ENCODE measurements at regions not wholly inside any gene's neighbourhood (a gene's known extent, or its start where the extent isn't known, plus 50 kb on each side); places are given as distances from the start of the nearest gene placed in this dataset.

DNA sequence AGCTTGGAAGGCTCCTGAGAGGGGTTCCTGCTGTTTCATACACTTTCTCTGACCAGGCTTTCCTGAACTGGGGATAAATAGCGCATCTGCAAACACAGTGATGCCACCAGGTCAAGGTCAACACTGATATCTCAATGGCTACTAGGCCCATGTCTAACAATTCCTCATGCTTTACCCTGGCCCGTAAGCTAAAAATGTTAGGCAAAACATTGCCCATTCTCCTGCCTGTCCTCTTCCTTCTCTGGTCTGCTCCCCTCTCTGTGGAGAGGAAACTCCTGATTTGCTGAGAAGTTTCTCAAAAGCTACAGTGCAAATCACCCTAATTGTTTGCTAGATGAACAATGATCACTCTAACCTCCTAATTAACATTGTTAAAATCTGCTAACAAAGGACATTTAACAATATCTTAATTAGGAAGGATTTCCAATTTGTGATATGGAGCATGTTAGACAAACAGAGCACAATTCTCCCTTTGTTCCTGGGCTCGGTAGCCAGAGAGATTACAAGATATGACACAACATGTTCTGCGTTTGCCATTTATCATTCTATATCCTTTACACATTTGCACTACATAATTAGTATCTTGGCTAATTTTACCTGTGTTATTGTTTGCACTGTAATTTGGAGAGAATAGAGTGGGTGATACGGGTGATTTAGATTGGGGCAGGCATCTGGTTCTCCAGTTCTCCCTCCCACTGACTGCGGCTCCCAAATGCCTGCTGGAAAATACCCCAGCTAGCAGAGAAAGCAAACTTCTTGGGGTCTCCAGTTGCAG is 266.8 kb downstream of the CD83 start:
- no peaks in the 10 kb centered on the region for H3K36me3 ChIP-seq (replicated peaks; ENCODE audit: insufficient read depth, low read length)
- H3K4me2 ChIP-seq (ENCODE audit: low read depth, low read length): no peak overlapping the region
- H3K27me3 ChIP-seq (replicated peaks; ENCODE audit: insufficient read depth, low read length): no peaks in the 10 kb centered on the region
- H3F3A ChIP-seq (ENCODE audit: insufficient read depth, low read length): peaks cover 11% of the 10 kb centered on the region
- no peak overlapping the region for H3K9ac ChIP-seq (ENCODE audit: low read length)
- H2AFZ ChIP-seq (ENCODE audit: low read length): no peak overlapping the region
- no peak overlapping the region for H3K4me3 ChIP-seq (ENCODE audit: low read length)
- peaks cover 45% of the 10 kb centered on the region for H3K4me1 ChIP-seq (ENCODE audit: low read length)
- no peak for TF ChIP-seq EZH2 (optimal IDR thresholded peaks at IDR 0.05; ENCODE audit: low read depth, low read length)
- no peak for TF ChIP-seq EZH2phosphoT487 (IDR thresholded peaks at IDR 0.05; ENCODE audit: low read length)
- TF ChIP-seq, protein P1, sequence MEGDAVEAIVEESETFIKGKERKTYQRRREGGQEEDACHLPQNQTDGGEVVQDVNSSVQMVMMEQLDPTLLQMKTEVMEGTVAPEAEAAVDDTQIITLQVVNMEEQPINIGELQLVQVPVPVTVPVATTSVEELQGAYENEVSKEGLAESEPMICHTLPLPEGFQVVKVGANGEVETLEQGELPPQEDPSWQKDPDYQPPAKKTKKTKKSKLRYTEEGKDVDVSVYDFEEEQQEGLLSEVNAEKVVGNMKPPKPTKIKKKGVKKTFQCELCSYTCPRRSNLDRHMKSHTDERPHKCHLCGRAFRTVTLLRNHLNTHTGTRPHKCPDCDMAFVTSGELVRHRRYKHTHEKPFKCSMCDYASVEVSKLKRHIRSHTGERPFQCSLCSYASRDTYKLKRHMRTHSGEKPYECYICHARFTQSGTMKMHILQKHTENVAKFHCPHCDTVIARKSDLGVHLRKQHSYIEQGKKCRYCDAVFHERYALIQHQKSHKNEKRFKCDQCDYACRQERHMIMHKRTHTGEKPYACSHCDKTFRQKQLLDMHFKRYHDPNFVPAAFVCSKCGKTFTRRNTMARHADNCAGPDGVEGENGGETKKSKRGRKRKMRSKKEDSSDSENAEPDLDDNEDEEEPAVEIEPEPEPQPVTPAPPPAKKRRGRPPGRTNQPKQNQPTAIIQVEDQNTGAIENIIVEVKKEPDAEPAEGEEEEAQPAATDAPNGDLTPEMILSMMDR (IDR thresholded peaks at IDR 0.05; ENCODE audit: low read length): no peak
- no peaks in the 10 kb centered on the region for H3K9me2 ChIP-seq (replicated peaks; ENCODE audit: insufficient read depth, low read length)
- no peak overlapping the region for H3K27ac ChIP-seq (ENCODE audit: low read length)
- DNase-seq: no peak
- no peaks in the 10 kb centered on the region for H3K9me3 ChIP-seq (replicated peaks; ENCODE audit: insufficient read depth, low read length)
- no peaks in the 10 kb centered on the region for H3K79me2 ChIP-seq (ENCODE audit: low read length)
- H4K20me1 ChIP-seq (ENCODE audit: insufficient read depth, low read length): no peaks in the 10 kb centered on the region

DNA sequence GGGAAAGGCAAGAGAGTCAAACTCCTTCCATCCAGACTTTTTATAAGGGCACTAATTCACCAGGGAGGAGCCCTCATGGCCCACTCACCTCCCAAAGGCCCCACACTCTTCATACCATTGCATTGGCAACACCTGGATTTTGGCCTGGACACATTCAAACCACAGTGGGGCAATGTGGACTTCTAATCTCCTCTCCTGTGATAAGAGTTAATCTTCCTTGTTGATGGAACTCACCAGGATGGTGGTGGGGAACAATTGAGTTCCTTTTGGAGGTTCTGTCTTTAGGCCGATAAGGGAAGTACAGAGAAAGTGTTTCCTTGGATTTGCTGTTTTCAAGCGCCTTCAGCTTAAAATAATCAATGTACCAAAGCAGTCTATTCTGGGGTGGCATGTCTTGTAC is 268.7 kb downstream of the CD83 start:
- no peaks in the 10 kb centered on the region for H3K9me3 ChIP-seq (replicated peaks; ENCODE audit: insufficient read depth, low read length)
- DNase-seq: no peak
- TF ChIP-seq EZH2 (optimal IDR thresholded peaks at IDR 0.05; ENCODE audit: low read depth, low read length) (no peak), EZH2phosphoT487 (IDR thresholded peaks at IDR 0.05; ENCODE audit: low read length) (no peak)
- TF ChIP-seq, protein P1 (IDR thresholded peaks at IDR 0.05; ENCODE audit: low read length): no peak
- H3K4me1 ChIP-seq (ENCODE audit: low read length): peaks cover 39% of the 10 kb centered on the region
- H3K79me2 ChIP-seq (ENCODE audit: low read length): no peaks in the 10 kb centered on the region
- no peaks in the 10 kb centered on the region for H3K27me3 ChIP-seq (replicated peaks; ENCODE audit: insufficient read depth, low read length)
- no peak overlapping the region for H3K9ac ChIP-seq (ENCODE audit: low read length)
- no peak overlapping the region for H3K4me3 ChIP-seq (ENCODE audit: low read length)
- H3F3A ChIP-seq (ENCODE audit: insufficient read depth, low read length): peaks cover 11% of the 10 kb centered on the region
- H3K9me2 ChIP-seq (replicated peaks; ENCODE audit: insufficient read depth, low read length): no peaks in the 10 kb centered on the region
- H3K36me3 ChIP-seq (replicated peaks; ENCODE audit: insufficient read depth, low read length): no peaks in the 10 kb centered on the region
- H3K4me2 ChIP-seq (ENCODE audit: low read depth, low read length): peak overlapping the region; percentile 20; the same call in 1 of the 2 replicates
- no peaks in the 10 kb centered on the region for H4K20me1 ChIP-seq (ENCODE audit: insufficient read depth, low read length)
- no peak overlapping the region for H3K27ac ChIP-seq (ENCODE audit: low read length)
- H2AFZ ChIP-seq (ENCODE audit: low read length): no peak overlapping the region

DNA sequence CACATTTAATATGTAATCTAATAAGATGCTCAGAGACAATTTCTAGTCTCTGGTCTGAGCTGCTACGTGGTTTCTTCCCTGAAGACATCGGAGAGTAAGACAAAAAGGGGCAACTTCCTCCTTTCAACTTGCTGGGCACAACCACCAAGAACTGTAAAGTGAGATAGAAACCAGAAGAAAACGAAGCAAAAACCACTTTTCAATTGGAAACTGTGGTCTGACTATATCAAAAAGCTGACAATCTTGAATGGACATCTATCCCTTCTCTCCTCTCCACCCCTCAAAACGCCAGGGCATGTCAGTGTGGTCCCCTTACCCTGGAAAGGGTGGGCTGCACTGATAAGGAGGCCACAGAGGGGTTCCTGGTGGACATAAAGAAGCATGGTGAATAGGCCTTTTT is 269.1 kb downstream of the CD83 start:
- Histone ChIP-seq H2AFZ (ENCODE audit: low read length) (no peak overlapping the region), H3K4me1 (ENCODE audit: low read length) (peaks cover 35% of the 10 kb centered on the region), H3K4me2 (ENCODE audit: low read depth, low read length) (peak overlapping the region; percentile 20; the same call in 1 of the 2 replicates), H3K36me3 (replicated peaks; ENCODE audit: insufficient read depth, low read length) (no peaks in the 10 kb centered on the region), H3F3A (ENCODE audit: insufficient read depth, low read length) (peaks cover 11% of the 10 kb centered on the region), H3K9me3 (replicated peaks; ENCODE audit: insufficient read depth, low read length) (no peaks in the 10 kb centered on the region), H3K79me2 (ENCODE audit: low read length) (no peaks in the 10 kb centered on the region), H3K27me3 (replicated peaks; ENCODE audit: insufficient read depth, low read length) (no peaks in the 10 kb centered on the region), H3K9me2 (replicated peaks; ENCODE audit: insufficient read depth, low read length) (no peaks in the 10 kb centered on the region), H3K4me3 (ENCODE audit: low read length) (no peak overlapping the region), H4K20me1 (ENCODE audit: insufficient read depth, low read length) (no peaks in the 10 kb centered on the region), H3K9ac (ENCODE audit: low read length) (no peak overlapping the region), H3K27ac (ENCODE audit: low read length) (no peak overlapping the region)
- DNase-seq: peak; percentile 37
- TF ChIP-seq, protein P1 (IDR thresholded peaks at IDR 0.05; ENCODE audit: low read length): no peak
- TF ChIP-seq EZH2 (optimal IDR thresholded peaks at IDR 0.05; ENCODE audit: low read depth, low read length) (no peak), EZH2phosphoT487 (IDR thresholded peaks at IDR 0.05; ENCODE audit: low read length) (no peak)

All from MM.1S (cell line).